Common myeloid progenitor, CD34-positive (primary cell): ENCODE measurements at regions not wholly inside any gene's neighbourhood (a gene's known extent, or its start where the extent isn't known, plus 50 kb on each side); places are given as distances from the start of the nearest gene placed in this dataset.
"Not testable (repeated sequence)": the region's sequence is repeated elsewhere in the genome, so short reads cannot be mapped to it uniquely, and the experiment has no call there.

ENCODE experiments used
- CTCF ChIA-PET: fragments of 350-600 bp; sonication (Branson Sonifier 250); formaldehyde crosslinking; loops from one replicate; lab custom pipeline; 2021; ENCODE audit warnings: antibody characterized with exemption; lab: Charles Lee
- POLR2A ChIA-PET: fragments of 350-600 bp; sonication (Branson Sonifier 250); formaldehyde crosslinking; loops from one replicate; lab custom pipeline; 2021; ENCODE audit warnings: antibody characterized with exemption; lab: Charles Lee
- DNase-seq, 3 donors: peaks; one replicate each; pipeline versions ENCODE4 v3.0.0 to v3.0.0-alpha.2; 2013
- H3K27ac ChIP-seq, 2 experiments: 1 replicate in 1 of 2; 2 replicates in 1 of 2; pipeline ENCODE4 v1.7.0; 2013; ENCODE audit warnings: inconsistent platforms in 2 of 2, low read length in 2 of 2, mild to moderate bottlenecking in 2 of 2, low read depth in 1 of 2, moderate library complexity in 1 of 2; ENCODE audit not compliant: severe bottlenecking in 2 of 2, insufficient read depth in 1 of 2, poor library complexity in 1 of 2
- H3K27me3 ChIP-seq, 5 experiments: replicated peaks in 2 of 5; 1 replicate in 3 of 5; 2 replicates in 2 of 5; pipeline versions ENCODE4 v1.6.1 to v1.7.0; 2013; ENCODE audit warnings: low read length in 4 of 5, mild to moderate bottlenecking in 2 of 5, moderate library complexity in 2 of 5, inconsistent platforms in 1 of 5; ENCODE audit not compliant: insufficient read depth in 5 of 5, control insufficient read depth in 4 of 5
- H3K36me3 ChIP-seq, 4 experiments: 1 replicate in 2 of 4; 2 replicates in 2 of 4; pipeline versions ENCODE4 v1.6.1 to v1.7.0; 2013; ENCODE audit warnings: low read length in 3 of 4, control low read depth in 1 of 4, mild to moderate bottlenecking in 1 of 4; ENCODE audit not compliant: control insufficient read depth in 4 of 4, insufficient read depth in 4 of 4
- H3K4me1 ChIP-seq, 4 experiments: 1 replicate in 3 of 4; 2 replicates in 1 of 4; pipeline versions ENCODE4 v1.6.1 to v1.7.1; 2013; ENCODE audit warnings: low read length in 3 of 4, mild to moderate bottlenecking in 3 of 4, control low read depth in 1 of 4, inconsistent platforms in 1 of 4, moderate library complexity in 1 of 4; ENCODE audit not compliant: control insufficient read depth in 4 of 4, insufficient read depth in 4 of 4; ENCODE audit errors: control extremely low read depth in 1 of 4
- H3K4me3 ChIP-seq, 7 experiments: 1 replicate in 4 of 7; 2 replicates in 3 of 7; pipeline versions ENCODE4 v1.5.1 to v1.7.0; 2013; ENCODE audit warnings: mild to moderate bottlenecking in 7 of 7, low read length in 6 of 7, moderate library complexity in 6 of 7, inconsistent platforms in 2 of 7, low read depth in 2 of 7, control low read depth in 1 of 7; ENCODE audit not compliant: insufficient read depth in 4 of 7, control insufficient read depth in 1 of 7; ENCODE audit errors: extremely low read depth in 1 of 7
- H3K9me3 ChIP-seq, 5 experiments: 1 replicate in 4 of 5; 2 replicates in 1 of 5; pipeline versions ENCODE4 v1.6.1 to v1.7.1; 2013; ENCODE audit warnings: low read length in 4 of 5, mild to moderate bottlenecking in 2 of 5, inconsistent platforms in 1 of 5, low read depth in 1 of 5, moderate library complexity in 1 of 5; ENCODE audit not compliant: control insufficient read depth in 4 of 5, insufficient read depth in 2 of 5; ENCODE audit errors: control extremely low read depth in 1 of 5
- WGBS: methylation state at CpG from one replicate; pipeline ENCODE4 v1.1.5; 2013; ENCODE audit not compliant: insufficient coverage; 5-methylcytosine and 5-hydroxymethylcytosine counted together

- POLR2A ChIA-PET, H3K4me3 ChIP-seq, H3K27ac ChIP-seq, H3K4me1 ChIP-seq, H3K36me3 ChIP-seq, DNase-seq, H3K9me3 ChIP-seq, H3K27me3 ChIP-seq: not testable (repeated sequence)
- CTCF ChIA-PET, result interaction anchor here (0.8 to 4.1 kb wide), 2 partner anchors 9 to 11 kb away, joined by 4 to 36 read pairs; no protein-coding TSS in a partner anchor
- WGBS, result no CpG with 5 or more reads among the region's 1 CpG
These were observed 4157.8 kb upstream of the TPTE start for GRCh38 chr21:6363591-6363990.

- H3K27me3 ChIP-seq, H3K36me3 ChIP-seq, H3K9me3 ChIP-seq, POLR2A ChIA-PET, H3K4me1 ChIP-seq, CTCF ChIA-PET: not testable (repeated sequence)
- WGBS, result no CpG with 5 or more reads among the region's 7 CpGs
- Histone ChIP-seq H3K4me3 (peak overlapping the region in 3 of 7 experiments; percentile 56 to 72 (median 61)), H3K27ac (peak overlapping the region in 1 of 2 experiments; percentile 73)
- DNase-seq, result peak in 2 of 3 donors; percentile 6 to 30
These were observed 4152.6 kb upstream of the TPTE start for GRCh38 chr21:6368824-6369223.

- POLR2A ChIA-PET, result not testable (repeated sequence)
These were observed 4148.1 kb upstream of the TPTE start for GRCh38 chr21:6373253-6373652.

GRCh38 chr21:6374232-6374631, 4147.2 kb upstream of the TPTE start:
- H3K9me3 ChIP-seq, H3K27ac ChIP-seq, H3K4me1 ChIP-seq, POLR2A ChIA-PET, H3K27me3 ChIP-seq, H3K36me3 ChIP-seq: not testable (repeated sequence)
- peak; percentile 1 to 21 (median 11) for DNase-seq
- CTCF ChIA-PET, result interaction anchor here (0.7 to 2.5 kb wide), 3 partner anchors 8 to 14 kb away, joined by 3 to 36 read pairs (median 8); no protein-coding TSS in a partner anchor
- WGBS, result 40% methylated on average over 7 of the region's 12 CpGs
- peak overlapping the region in 1 of 7 experiments; percentile 52 for H3K4me3 ChIP-seq

More at GRCh38 chr21:6373253-6373652, 4148.1 kb upstream of the TPTE start:
- not testable (repeated sequence) for H3K36me3 ChIP-seq, H3K9me3 ChIP-seq, H3K27ac ChIP-seq, H3K27me3 ChIP-seq, H3K4me1 ChIP-seq
- WGBS, result no CpG with 5 or more reads among the region's 3 CpGs
- peak in 1 of 3 donors; percentile 1 for DNase-seq
- CTCF ChIA-PET, result interaction anchor here (2.2 to 2.5 kb wide), 2 partner anchors 10 to 13 kb away, joined by 8 to 36 read pairs; no protein-coding TSS in a partner anchor
- peak overlapping the region in 3 of 7 experiments; percentile 13 to 54 (median 37) for H3K4me3 ChIP-seq

GRCh38 chr21:6374926-6375325, 4146.5 kb upstream of the TPTE start:
- H3K9me3 ChIP-seq, H3K4me3 ChIP-seq, POLR2A ChIA-PET, H3K27me3 ChIP-seq, H3K36me3 ChIP-seq, H3K4me1 ChIP-seq, H3K27ac ChIP-seq: not testable (repeated sequence)
- DNase-seq, result peak in 1 of 3 donors; percentile 0
- WGBS, result 80% methylated on average over 3 of the region's 4 CpGs
- CTCF ChIA-PET, result interaction anchor here (0.7 to 2.5 kb wide), 2 partner anchors 9 to 12 kb away, joined by 3 to 36 read pairs; no protein-coding TSS in a partner anchor

GRCh38 chr21:6375776-6376175, 4145.6 kb upstream of the TPTE start:
- H3K9me3 ChIP-seq, CTCF ChIA-PET, H3K36me3 ChIP-seq, POLR2A ChIA-PET, H3K27me3 ChIP-seq, H3K4me3 ChIP-seq, DNase-seq, H3K4me1 ChIP-seq, H3K27ac ChIP-seq: not testable (repeated sequence)
- no CpG with 5 or more reads among the region's 5 CpGs for WGBS

- POLR2A ChIA-PET, H3K4me1 ChIP-seq, H3K9me3 ChIP-seq, H3K27ac ChIP-seq, H3K4me3 ChIP-seq, CTCF ChIA-PET, H3K27me3 ChIP-seq, DNase-seq, H3K36me3 ChIP-seq: not testable (repeated sequence)
- 83% methylated on average over 8 of the region's 9 CpGs for WGBS
These were observed 4144.9 kb upstream of the TPTE start for GRCh38 chr21:6376321-6377070.
